ENCODE measurements at regions not wholly inside any gene's neighbourhood (a gene's known extent, or its start where the extent isn't known, plus 50 kb on each side); places are given as distances from the start of the nearest gene placed in this dataset.
"Not testable (repeated sequence)": the region's sequence is repeated elsewhere in the genome, so short reads cannot be mapped to it uniquely, and the experiment has no call there.

DNA sequence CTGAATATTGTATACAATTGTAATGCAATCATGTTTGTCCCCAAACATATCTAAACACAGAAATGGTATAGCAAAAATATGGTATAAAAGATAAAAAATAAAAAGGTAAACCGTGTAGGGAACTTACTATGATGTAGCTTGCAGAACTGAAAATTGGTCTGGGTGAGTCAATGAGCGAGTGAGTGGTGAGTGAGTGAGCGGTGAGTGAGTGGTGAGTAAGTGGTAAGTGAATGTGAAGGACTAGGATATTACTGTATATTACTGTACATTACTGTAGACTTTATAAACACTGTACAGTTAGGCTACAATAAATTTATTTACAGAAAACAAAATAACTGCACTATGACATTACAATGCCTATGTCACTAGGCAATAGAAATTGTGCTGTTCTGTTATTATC is 1163.2 kb upstream of the SORCS1 start:
- H3K4me2 ChIP-seq: no peak overlapping the region
- H3K79me2 ChIP-seq (ENCODE audit: insufficient read depth, low read depth): no peaks in the 10 kb centered on the region
- no peaks in the 10 kb centered on the region for H3K36me3 ChIP-seq (ENCODE audit: insufficient read depth)
- H3K9ac ChIP-seq: no peak overlapping the region
- no peak overlapping the region for H2AFZ ChIP-seq (ENCODE audit: low read depth)
- H4K20me1 ChIP-seq (ENCODE audit: insufficient read depth): no peaks in the 10 kb centered on the region
- H3K4me1 ChIP-seq (ENCODE audit: low read depth, poor library complexity, severe bottlenecking): no peaks in the 10 kb centered on the region
- no peak overlapping the region for H3K4me3 ChIP-seq (IDR thresholded peaks at IDR 0.05; ENCODE audit: insufficient read depth, low read depth, low read length)
- no peaks in the 10 kb centered on the region for H3K27me3 ChIP-seq (ENCODE audit: insufficient read depth, low read depth)
- no peak overlapping the region for H3K27ac ChIP-seq
- TF ChIP-seq, protein P1, sequence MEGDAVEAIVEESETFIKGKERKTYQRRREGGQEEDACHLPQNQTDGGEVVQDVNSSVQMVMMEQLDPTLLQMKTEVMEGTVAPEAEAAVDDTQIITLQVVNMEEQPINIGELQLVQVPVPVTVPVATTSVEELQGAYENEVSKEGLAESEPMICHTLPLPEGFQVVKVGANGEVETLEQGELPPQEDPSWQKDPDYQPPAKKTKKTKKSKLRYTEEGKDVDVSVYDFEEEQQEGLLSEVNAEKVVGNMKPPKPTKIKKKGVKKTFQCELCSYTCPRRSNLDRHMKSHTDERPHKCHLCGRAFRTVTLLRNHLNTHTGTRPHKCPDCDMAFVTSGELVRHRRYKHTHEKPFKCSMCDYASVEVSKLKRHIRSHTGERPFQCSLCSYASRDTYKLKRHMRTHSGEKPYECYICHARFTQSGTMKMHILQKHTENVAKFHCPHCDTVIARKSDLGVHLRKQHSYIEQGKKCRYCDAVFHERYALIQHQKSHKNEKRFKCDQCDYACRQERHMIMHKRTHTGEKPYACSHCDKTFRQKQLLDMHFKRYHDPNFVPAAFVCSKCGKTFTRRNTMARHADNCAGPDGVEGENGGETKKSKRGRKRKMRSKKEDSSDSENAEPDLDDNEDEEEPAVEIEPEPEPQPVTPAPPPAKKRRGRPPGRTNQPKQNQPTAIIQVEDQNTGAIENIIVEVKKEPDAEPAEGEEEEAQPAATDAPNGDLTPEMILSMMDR (conservative IDR thresholded peaks at IDR 0.05; ENCODE audit: low read depth, low read length): no peak

DNA sequence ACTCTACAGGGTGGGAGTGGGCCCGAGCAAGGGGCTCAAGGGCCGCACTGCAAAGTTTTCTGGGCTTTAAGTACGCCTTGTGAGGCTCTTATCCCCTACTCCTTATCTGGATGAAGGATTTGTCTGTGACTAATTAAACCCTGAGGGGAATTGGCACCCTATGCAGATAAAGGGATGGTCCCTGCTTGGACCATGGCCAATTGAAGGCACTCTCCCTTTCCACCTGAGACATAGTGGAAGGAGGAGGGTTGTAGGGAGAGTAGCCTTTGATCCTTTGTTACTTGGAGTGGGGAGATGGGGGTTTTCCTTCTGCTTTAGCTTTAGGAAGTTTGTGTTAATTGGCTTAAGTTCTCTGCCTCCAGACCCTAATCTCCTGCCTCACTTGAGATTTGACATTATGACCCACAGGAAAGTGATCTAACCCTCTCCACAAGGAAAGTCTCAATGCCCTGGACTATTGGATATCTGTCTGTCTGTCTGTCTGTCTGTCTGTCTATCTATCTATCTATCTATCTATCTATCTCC is 1158.8 kb upstream of the SORCS1 start:
- TF ChIP-seq, protein P1 (conservative IDR thresholded peaks at IDR 0.05; ENCODE audit: low read depth, low read length): no peak
- H3K27ac ChIP-seq: no peak overlapping the region
- no peaks in the 10 kb centered on the region for H3K36me3 ChIP-seq (ENCODE audit: insufficient read depth)
- H4K20me1 ChIP-seq (ENCODE audit: insufficient read depth): no peaks in the 10 kb centered on the region
- H3K4me3 ChIP-seq (IDR thresholded peaks at IDR 0.05; ENCODE audit: insufficient read depth, low read depth, low read length): no peak overlapping the region
- no peak overlapping the region for H3K9ac ChIP-seq
- H3K4me1 ChIP-seq (ENCODE audit: low read depth, poor library complexity, severe bottlenecking): no peaks in the 10 kb centered on the region
- H3K79me2 ChIP-seq (ENCODE audit: insufficient read depth, low read depth): no peaks in the 10 kb centered on the region
- H3K4me2 ChIP-seq: no peak overlapping the region
- no peaks in the 10 kb centered on the region for H3K27me3 ChIP-seq (ENCODE audit: insufficient read depth, low read depth)
- H2AFZ ChIP-seq (ENCODE audit: low read depth): no peak overlapping the region

DNA sequence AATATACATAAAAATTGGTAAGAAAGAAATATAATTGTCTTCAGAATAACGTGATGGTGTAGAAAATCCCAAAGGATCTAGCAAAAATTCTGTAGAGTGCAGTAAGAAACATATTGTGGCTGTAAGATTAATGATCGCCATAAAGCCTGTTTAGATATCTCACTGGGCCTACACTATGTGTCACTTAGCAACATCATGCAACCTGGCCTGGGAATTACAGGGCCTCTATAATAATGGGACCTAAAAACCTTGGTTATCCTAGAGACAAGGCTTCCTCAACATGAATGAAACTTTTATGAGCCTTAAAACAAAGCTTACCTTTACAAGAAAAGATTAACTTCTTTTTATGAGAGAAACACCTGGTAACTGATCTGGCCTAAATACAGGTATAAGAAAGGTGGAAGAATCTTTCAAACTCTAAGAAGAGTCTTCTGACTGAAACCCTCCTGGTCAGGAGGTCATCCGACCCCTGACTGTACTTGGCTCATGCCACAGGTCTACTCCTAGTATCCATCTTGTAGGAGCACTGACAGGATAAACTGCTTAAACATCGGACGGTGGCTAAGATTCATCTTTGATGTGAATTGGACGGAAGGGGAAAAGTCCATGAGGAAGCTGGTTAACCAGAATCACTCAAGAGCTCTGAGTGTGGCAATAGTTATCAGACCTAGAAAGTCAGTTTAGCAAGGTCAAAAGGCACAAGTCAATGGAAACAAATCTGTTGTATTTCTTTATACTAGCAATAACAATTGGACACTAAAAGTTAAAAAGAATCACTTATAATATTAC is 1155.1 kb upstream of the SORCS1 start:
- H3K27me3 ChIP-seq (ENCODE audit: insufficient read depth, low read depth): no peaks in the 10 kb centered on the region
- H3K4me2 ChIP-seq: no peak overlapping the region
- H3K9ac ChIP-seq: no peak overlapping the region
- TF ChIP-seq, protein P1 (conservative IDR thresholded peaks at IDR 0.05; ENCODE audit: low read depth, low read length): no peak
- no peaks in the 10 kb centered on the region for H4K20me1 ChIP-seq (ENCODE audit: insufficient read depth)
- H2AFZ ChIP-seq (ENCODE audit: low read depth): no peak overlapping the region
- no peak overlapping the region for H3K4me3 ChIP-seq (IDR thresholded peaks at IDR 0.05; ENCODE audit: insufficient read depth, low read depth, low read length)
- no peaks in the 10 kb centered on the region for H3K79me2 ChIP-seq (ENCODE audit: insufficient read depth, low read depth)
- H3K27ac ChIP-seq: no peak overlapping the region
- H3K4me1 ChIP-seq (ENCODE audit: low read depth, poor library complexity, severe bottlenecking): no peaks in the 10 kb centered on the region
- no peaks in the 10 kb centered on the region for H3K36me3 ChIP-seq (ENCODE audit: insufficient read depth)

DNA sequence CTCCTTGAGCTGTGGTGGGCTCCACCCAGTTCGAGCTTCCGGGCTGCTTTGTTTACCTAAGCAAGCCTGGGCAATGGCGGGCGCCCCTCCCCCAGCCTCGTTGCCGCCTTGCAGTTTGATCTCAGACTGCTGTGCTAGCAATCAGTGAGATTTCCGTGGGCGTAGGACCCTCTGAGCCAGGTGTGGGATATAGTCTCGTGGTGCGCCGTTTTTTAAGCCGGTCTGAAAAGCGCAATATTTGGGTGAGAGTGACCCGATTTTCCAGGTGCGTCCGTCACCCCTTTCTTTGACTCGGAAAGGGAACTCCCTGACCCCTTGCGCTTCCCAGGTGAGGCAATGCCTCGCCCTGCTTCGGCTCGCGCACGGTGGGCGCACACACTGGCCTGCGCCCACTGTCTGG is 1151.1 kb upstream of the SORCS1 start:
- H3K9ac ChIP-seq, H3K27ac ChIP-seq: not testable (repeated sequence)

GRCh38 chr10:108307925-108308312 is 1143.4 kb upstream of the SORCS1 start:
- H4K20me1 ChIP-seq (ENCODE audit: insufficient read depth): no peaks in the 10 kb centered on the region
- no peak overlapping the region for H3K4me3 ChIP-seq (IDR thresholded peaks at IDR 0.05; ENCODE audit: insufficient read depth, low read depth, low read length)
- H3K4me2 ChIP-seq: no peak overlapping the region
- H3K9ac ChIP-seq: no peak overlapping the region
- no peak overlapping the region for H3K27ac ChIP-seq
- H3K27me3 ChIP-seq (ENCODE audit: insufficient read depth, low read depth): no peaks in the 10 kb centered on the region
- H3K79me2 ChIP-seq (ENCODE audit: insufficient read depth, low read depth): no peaks in the 10 kb centered on the region
- no peak overlapping the region for H2AFZ ChIP-seq (ENCODE audit: low read depth)
- H3K4me1 ChIP-seq (ENCODE audit: low read depth, poor library complexity, severe bottlenecking): no peaks in the 10 kb centered on the region
- TF ChIP-seq, protein P1 (conservative IDR thresholded peaks at IDR 0.05; ENCODE audit: low read depth, low read length): no peak
- H3K36me3 ChIP-seq (ENCODE audit: insufficient read depth): no peaks in the 10 kb centered on the region

More for the DNA sequence above, 1151.1 kb upstream of the SORCS1 start:
- not testable (repeated sequence) for H3K79me2 ChIP-seq (ENCODE audit: insufficient read depth, low read depth); H3K4me2 ChIP-seq; H3K27me3 ChIP-seq (ENCODE audit: insufficient read depth, low read depth); H4K20me1 ChIP-seq (ENCODE audit: insufficient read depth); H3K4me3 ChIP-seq (IDR thresholded peaks at IDR 0.05; ENCODE audit: insufficient read depth, low read depth, low read length); H2AFZ ChIP-seq (ENCODE audit: low read depth); H3K36me3 ChIP-seq (ENCODE audit: insufficient read depth); H3K4me1 ChIP-seq (ENCODE audit: low read depth, poor library complexity, severe bottlenecking)

Measured in KMS-11 (cell line).